Gastroesophageal sphincter (tissue), 3 donors: ENCODE measurements at regions not wholly inside any gene's neighbourhood (a gene's known extent, or its start where the extent isn't known, plus 50 kb on each side); places are given as distances from the start of the nearest gene placed in this dataset.

Source experiments
- CTCF ChIP-seq, 4 experiments: fragments of 200-600 bp in 2 of 4; fragments of 450-650 bp in 2 of 4; sonication (generic) in 1 of 4; IDR thresholded peaks; one replicate each; pipeline ENCODE4 v1.5.1; 2017 to 2019; ENCODE audit warnings: antibody characterized with exemption in 4 of 4, mild to moderate bottlenecking in 2 of 4, moderate library complexity in 2 of 4
- POLR2A ChIP-seq, 2 donors: fragments of 450-650 bp; IDR thresholded peaks; one replicate each; pipeline ENCODE4 v1.6.1; 2017; ENCODE audit warnings: antibody characterized with exemption in 2 of 2, mild to moderate bottlenecking in 2 of 2, moderate library complexity in 1 of 2

GRCh38 chr6:74534465-74535211 lies 671.2 kb downstream of the COL12A1 start:
- TF ChIP-seq CTCF (IDR thresholded peaks at IDR 0.05), result no peak
- TF ChIP-seq POLR2A (IDR thresholded peaks at IDR 0.05), result no peak
